ENCODE measurements at regions not wholly inside any gene's neighbourhood (a gene's known extent, or its start where the extent isn't known, plus 50 kb on each side); places are given as distances from the start of the nearest gene placed in this dataset.

DNA sequence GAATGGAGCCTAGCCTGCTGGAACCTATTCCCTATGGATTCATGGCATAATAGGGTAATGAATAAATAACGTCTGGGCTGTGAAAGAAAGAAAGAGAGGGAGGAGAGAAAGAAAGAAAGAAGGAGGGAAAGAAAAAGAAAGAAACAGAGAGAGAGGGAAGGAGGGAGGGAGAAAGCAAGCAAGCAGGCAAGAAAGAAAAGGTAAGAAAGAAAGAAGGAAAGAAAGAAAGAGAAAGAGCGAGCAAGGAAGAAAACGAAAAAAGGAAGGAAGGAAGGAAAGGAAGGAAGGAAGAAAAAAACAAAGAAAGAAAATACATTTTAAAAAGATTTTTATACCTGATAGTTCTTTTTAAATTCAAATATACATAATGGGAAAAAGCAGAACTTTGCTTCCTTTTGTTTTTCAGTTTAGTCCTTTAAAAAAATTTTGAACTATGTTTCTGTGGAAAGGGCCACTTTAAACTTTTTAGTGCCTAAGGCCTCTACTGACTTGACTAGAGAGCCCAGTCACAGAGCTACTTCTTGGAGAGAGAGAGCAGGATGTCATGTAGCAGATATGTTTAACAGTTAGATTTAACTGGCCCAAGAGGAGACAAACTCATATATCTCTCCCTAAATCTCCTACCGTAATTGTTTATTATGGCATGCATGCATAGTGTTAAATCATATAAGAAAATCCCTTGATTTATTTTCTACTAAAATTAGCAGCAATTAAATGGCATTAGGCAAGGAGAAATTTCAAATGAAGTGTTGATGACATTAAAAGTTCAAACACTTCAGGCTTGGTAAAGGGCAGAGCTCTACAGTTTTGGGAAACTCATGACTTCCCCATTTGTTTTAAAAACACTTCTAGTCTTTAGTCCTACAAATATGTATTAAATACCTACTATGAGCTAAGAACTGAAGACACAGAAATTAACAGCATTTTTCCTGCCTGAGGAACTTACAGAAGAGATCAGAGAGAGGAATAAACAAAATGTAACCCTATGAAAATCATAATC, 305.5 kb downstream of the BCAT1 start:
- no peak overlapping the region for H3K4me3 Mint-ChIP-seq
- H3K4me1 Mint-ChIP-seq, result peaks cover 23% of the 10 kb centered on the region
- H3K36me3 Mint-ChIP-seq (ENCODE audit: low read depth), result no peaks in the 10 kb centered on the region
- H3K9me3 Mint-ChIP-seq, result peaks cover 3% of the 10 kb centered on the region
- no peaks in the 10 kb centered on the region for H3K27me3 Mint-ChIP-seq (ENCODE audit: low read depth)
- TF ChIP-seq, protein P1, sequence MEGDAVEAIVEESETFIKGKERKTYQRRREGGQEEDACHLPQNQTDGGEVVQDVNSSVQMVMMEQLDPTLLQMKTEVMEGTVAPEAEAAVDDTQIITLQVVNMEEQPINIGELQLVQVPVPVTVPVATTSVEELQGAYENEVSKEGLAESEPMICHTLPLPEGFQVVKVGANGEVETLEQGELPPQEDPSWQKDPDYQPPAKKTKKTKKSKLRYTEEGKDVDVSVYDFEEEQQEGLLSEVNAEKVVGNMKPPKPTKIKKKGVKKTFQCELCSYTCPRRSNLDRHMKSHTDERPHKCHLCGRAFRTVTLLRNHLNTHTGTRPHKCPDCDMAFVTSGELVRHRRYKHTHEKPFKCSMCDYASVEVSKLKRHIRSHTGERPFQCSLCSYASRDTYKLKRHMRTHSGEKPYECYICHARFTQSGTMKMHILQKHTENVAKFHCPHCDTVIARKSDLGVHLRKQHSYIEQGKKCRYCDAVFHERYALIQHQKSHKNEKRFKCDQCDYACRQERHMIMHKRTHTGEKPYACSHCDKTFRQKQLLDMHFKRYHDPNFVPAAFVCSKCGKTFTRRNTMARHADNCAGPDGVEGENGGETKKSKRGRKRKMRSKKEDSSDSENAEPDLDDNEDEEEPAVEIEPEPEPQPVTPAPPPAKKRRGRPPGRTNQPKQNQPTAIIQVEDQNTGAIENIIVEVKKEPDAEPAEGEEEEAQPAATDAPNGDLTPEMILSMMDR (conservative IDR thresholded peaks at IDR 0.05), result no peak
- H3K27ac Mint-ChIP-seq (ENCODE audit: unreplicated experiment), result peak overlapping the region; percentile 25
- DNase-seq (ENCODE audit: low read depth, low spot score), result no peak

DNA sequence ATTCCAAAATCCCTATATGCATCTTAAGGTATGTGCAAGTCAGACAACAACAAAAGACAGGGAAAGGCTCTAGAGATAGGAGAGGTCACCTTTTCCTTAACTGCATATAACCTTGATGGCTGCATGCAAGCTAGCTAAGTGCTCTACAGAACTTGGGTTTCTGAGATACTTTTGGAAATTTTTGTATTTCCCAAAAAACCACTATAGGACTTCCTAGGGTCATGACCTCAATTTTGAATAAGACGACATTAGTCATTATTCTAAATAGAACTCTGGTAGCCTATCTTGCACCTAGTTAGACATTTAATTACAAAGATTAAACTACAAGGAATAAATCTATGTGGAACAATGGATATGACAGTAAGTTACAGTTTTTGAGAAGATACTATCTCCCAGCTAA, 309.3 kb downstream of the BCAT1 start:
- Mint-ChIP-seq H3K27ac (ENCODE audit: unreplicated experiment) (no peak overlapping the region), H3K36me3 (ENCODE audit: low read depth) (no peaks in the 10 kb centered on the region), H3K27me3 (ENCODE audit: low read depth) (no peaks in the 10 kb centered on the region), H3K4me1 (peaks cover 39% of the 10 kb centered on the region), H3K4me3 (no peak overlapping the region), H3K9me3 (peaks cover 3% of the 10 kb centered on the region)
- TF ChIP-seq, protein P1 (conservative IDR thresholded peaks at IDR 0.05), result no peak
- no peak for DNase-seq (ENCODE audit: low read depth, low spot score)

DNA sequence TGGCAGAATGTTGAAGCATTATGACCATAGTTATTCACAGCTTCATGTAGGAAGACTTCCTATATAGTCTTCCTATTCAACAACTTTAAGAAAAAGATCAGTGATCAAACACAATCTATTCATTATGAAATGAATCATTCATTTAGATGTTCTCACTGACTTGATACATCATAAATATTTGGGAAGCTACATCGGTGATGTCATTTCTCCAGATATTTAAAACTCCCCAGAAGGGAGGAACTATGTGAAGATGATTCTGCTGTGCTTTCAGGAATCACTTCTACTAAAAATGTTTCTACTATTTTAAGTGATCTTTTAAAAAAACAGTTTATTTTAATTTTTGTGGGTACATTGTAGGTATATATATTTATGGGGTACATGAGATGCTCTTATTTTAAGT, 316.4 kb downstream of the BCAT1 start:
- H3K4me1 Mint-ChIP-seq, result peaks cover 27% of the 10 kb centered on the region
- TF ChIP-seq, protein P1 (conservative IDR thresholded peaks at IDR 0.05), result no peak
- DNase-seq (ENCODE audit: low read depth, low spot score), result no peak
- no peaks in the 10 kb centered on the region for H3K27me3 Mint-ChIP-seq (ENCODE audit: low read depth)
- peaks cover 18% of the 10 kb centered on the region for H3K9me3 Mint-ChIP-seq
- H3K4me3 Mint-ChIP-seq, result no peak overlapping the region
- no peaks in the 10 kb centered on the region for H3K36me3 Mint-ChIP-seq (ENCODE audit: low read depth)
- H3K27ac Mint-ChIP-seq (ENCODE audit: unreplicated experiment), result no peak overlapping the region

DNA sequence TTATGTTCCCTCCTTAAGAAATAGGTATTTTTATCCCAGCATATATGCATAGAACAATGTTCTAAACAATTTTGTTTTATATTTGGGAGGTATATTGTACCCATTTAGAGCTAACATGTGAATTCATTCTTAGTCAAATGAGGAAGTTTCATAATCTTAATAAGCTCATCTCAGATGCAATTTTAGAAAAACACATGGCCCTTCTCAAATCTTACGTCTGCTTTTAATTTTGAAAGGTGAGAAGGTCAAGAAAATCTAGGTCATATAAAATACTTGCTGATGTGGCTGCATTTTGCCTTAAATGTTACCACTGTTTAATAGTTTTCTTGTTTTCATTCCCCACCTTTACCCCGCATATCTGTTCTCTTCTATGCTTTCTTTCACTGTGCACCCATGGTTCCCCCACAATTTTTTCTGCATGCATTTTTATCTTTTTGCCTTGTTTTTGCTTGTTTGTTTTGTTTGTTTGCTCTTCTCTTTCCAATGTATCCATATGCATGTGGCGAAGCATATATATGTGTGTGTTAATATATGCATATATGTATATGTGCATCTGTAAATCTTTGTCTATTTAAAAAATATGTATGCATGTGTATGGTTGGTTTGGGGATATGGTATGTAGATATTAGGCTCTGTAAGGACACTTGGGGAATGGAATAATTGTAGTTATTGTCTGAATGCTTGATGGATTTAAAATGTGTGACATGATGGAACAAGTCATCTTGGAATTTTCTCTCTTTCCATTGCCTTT, 317.1 kb downstream of the BCAT1 start:
- no peak for DNase-seq (ENCODE audit: low read depth, low spot score)
- H3K36me3 Mint-ChIP-seq (ENCODE audit: low read depth), result no peaks in the 10 kb centered on the region
- H3K9me3 Mint-ChIP-seq, result peaks cover 18% of the 10 kb centered on the region
- H3K27me3 Mint-ChIP-seq (ENCODE audit: low read depth), result no peaks in the 10 kb centered on the region
- H3K4me1 Mint-ChIP-seq, result peaks cover 24% of the 10 kb centered on the region
- TF ChIP-seq, protein P1 (conservative IDR thresholded peaks at IDR 0.05), result no peak
- H3K27ac Mint-ChIP-seq (ENCODE audit: unreplicated experiment), result no peak overlapping the region
- no peak overlapping the region for H3K4me3 Mint-ChIP-seq

DNA sequence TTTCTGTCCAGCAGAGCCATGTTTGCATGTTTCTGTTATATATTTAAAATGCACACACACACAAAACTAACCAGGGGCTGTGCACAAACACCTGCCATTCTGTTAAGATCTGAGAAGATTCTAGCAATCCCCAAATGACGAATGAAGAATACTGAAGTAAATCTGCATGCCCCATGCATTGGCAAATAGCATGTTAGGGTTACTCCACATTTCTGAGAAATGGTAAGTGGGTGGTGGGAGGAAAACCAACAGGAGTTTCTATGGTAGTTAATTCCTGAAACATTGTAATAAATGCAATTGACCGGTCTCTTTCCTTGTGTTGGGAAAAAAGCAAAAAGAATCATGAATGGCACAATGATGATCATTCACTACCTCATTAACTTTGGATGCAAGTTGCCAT, 318.0 kb downstream of the BCAT1 start:
- H3K36me3 Mint-ChIP-seq (ENCODE audit: low read depth), result no peaks in the 10 kb centered on the region
- H3K27me3 Mint-ChIP-seq (ENCODE audit: low read depth), result no peaks in the 10 kb centered on the region
- peaks cover 14% of the 10 kb centered on the region for H3K4me1 Mint-ChIP-seq
- TF ChIP-seq, protein P1 (conservative IDR thresholded peaks at IDR 0.05), result no peak
- H3K27ac Mint-ChIP-seq (ENCODE audit: unreplicated experiment), result no peak overlapping the region
- DNase-seq (ENCODE audit: low read depth, low spot score), result no peak
- H3K4me3 Mint-ChIP-seq, result no peak overlapping the region
- peaks cover 18% of the 10 kb centered on the region for H3K9me3 Mint-ChIP-seq
